ENCODE measurements at regions not wholly inside any gene's neighbourhood (a gene's known extent, or its start where the extent isn't known, plus 50 kb on each side); places are given as distances from the start of the nearest gene placed in this dataset.

GRCh38 chr14:101335061-101335661 lies 226.1 kb upstream of the DIO3 start:
- no peaks in the 10 kb centered on the region for H3K36me3 ChIP-seq (ENCODE audit: control insufficient read depth, insufficient read depth, low read length)
- TF ChIP-seq REST (IDR thresholded peaks at IDR 0.05; ENCODE audit: insufficient read depth in 1 of 2, low read depth in 2 of 2, low read length in 1 of 2) (no peak), SIN3A (IDR thresholded peaks at IDR 0.05; ENCODE audit: borderline replicate concordance, insufficient read depth, low read depth, low read length) (no peak), POLR2AphosphoS5 (IDR thresholded peaks at IDR 0.05; ENCODE audit: low read depth, low read length) (no peak), CTCF (IDR thresholded peaks at IDR 0.05) (no peak), TCF7L2 (IDR thresholded peaks at IDR 0.05; ENCODE audit: low read depth, low read length) (no peak)
- no peak for ATAC-seq
- ChIA-PET CTCF (no interaction called here), POLR2A (no interaction called here)
- no peak overlapping the region for H3K27ac ChIP-seq (ENCODE audit: low read length)
- H3K27me3 ChIP-seq (ENCODE audit: control insufficient read depth, insufficient read depth, low read length) = no peaks in the 10 kb centered on the region
- DNase-seq (ENCODE audit: low read depth, low spot score) = no peak
- intact Hi-C loops (cut with micrococcal nuclease; ENCODE audit: unreplicated experiment) (no loop called here), in situ Hi-C loops (cut with HindIII; ENCODE audit: low pct_unique_long_range_greater_than_20kb, low sequenced_read_pairs) (no loop called here)
- no peaks in the 10 kb centered on the region for H3K4me1 ChIP-seq (ENCODE audit: control insufficient read depth, insufficient read depth, low read length)
- H3K9me3 ChIP-seq (ENCODE audit: control insufficient read depth, insufficient read depth, low read depth, low read length) = no peaks in the 10 kb centered on the region
- H3K4me3 ChIP-seq (ENCODE audit: low read depth in 2 of 2, low read length in 2 of 2) = no peak overlapping the region
- no TSS peak for BruUV-seq (replicated peaks)

GRCh38 chr14:101336183-101336582 lies 225.1 kb upstream of the DIO3 start:
- BruUV-seq (replicated peaks) = no TSS peak
- H3K4me1 ChIP-seq (ENCODE audit: control insufficient read depth, insufficient read depth, low read length) = no peaks in the 10 kb centered on the region
- H3K4me3 ChIP-seq (ENCODE audit: low read depth in 2 of 2, low read length in 2 of 2) = no peak overlapping the region
- no peaks in the 10 kb centered on the region for H3K9me3 ChIP-seq (ENCODE audit: control insufficient read depth, insufficient read depth, low read depth, low read length)
- H3K36me3 ChIP-seq (ENCODE audit: control insufficient read depth, insufficient read depth, low read length) = no peaks in the 10 kb centered on the region
- in situ Hi-C loops (cut with HindIII; ENCODE audit: low pct_unique_long_range_greater_than_20kb, low sequenced_read_pairs) = no loop called here
- no peaks in the 10 kb centered on the region for H3K27me3 ChIP-seq (ENCODE audit: control insufficient read depth, insufficient read depth, low read length)
- ChIA-PET CTCF (no interaction called here), POLR2A (interaction anchor here (0.6 kb wide), 1 partner anchor 30 kb away, joined by 4 read pairs; no protein-coding TSS in a partner anchor)
- intact Hi-C loops (cut with micrococcal nuclease; ENCODE audit: unreplicated experiment) = no loop called here
- DNase-seq (ENCODE audit: low read depth, low spot score) (no peak), ATAC-seq (no peak)
- TF ChIP-seq REST (IDR thresholded peaks at IDR 0.05; ENCODE audit: insufficient read depth in 1 of 2, low read depth in 2 of 2, low read length in 1 of 2) = no peak
- TF ChIP-seq TCF7L2 (IDR thresholded peaks at IDR 0.05; ENCODE audit: low read depth, low read length) = no peak
- no peak for TF ChIP-seq SIN3A (IDR thresholded peaks at IDR 0.05; ENCODE audit: borderline replicate concordance, insufficient read depth, low read depth, low read length)
- no peak for TF ChIP-seq POLR2AphosphoS5 (IDR thresholded peaks at IDR 0.05; ENCODE audit: low read depth, low read length)
- TF ChIP-seq CTCF (IDR thresholded peaks at IDR 0.05) = no peak
- H3K27ac ChIP-seq (ENCODE audit: low read length) = no peak overlapping the region

All from Panc1 (cell line).